Kidney (tissue), 13 donors: ENCODE measurements at regions not wholly inside any gene's neighbourhood (a gene's known extent, or its start where the extent isn't known, plus 50 kb on each side); places are given as distances from the start of the nearest gene placed in this dataset.

Experiments
- DNase-seq, 5 donors: peaks; one replicate each; pipeline ENCODE4 v3.0.0-alpha.2; 2013 to 2020
- FAIRE-seq: peaks from 2 replicates; lab custom pipeline; 2012; peaks lifted over from hg19 to GRCh38; lab: Jason Lieb, UNC
- H3K27ac ChIP-seq, 2 donors: one replicate each; pipeline ENCODE4 v1.7.0; 2013; ENCODE audit warnings: low read depth in 2 of 2, low read length in 2 of 2, inconsistent platforms in 1 of 2
- H3K27me3 ChIP-seq: one replicate; pipeline ENCODE4 v1.7.1; 2013; ENCODE audit warnings: low read length, inconsistent platforms; ENCODE audit not compliant: control insufficient read depth, insufficient read depth
- H3K36me3 ChIP-seq, 3 donors: one replicate each; pipeline versions ENCODE4 v1.7.0 to v1.7.1; 2013; ENCODE audit warnings: low read length in 3 of 3, control low read depth in 1 of 3, inconsistent platforms in 1 of 3; ENCODE audit not compliant: insufficient read depth in 3 of 3, control insufficient read depth in 2 of 3
- H3K4me1 ChIP-seq, 3 donors: one replicate each; pipeline versions ENCODE4 v1.7.0 to v1.7.1; 2013; ENCODE audit warnings: low read length in 3 of 3, inconsistent platforms in 1 of 3, low read depth in 1 of 3; ENCODE audit not compliant: control insufficient read depth in 2 of 3, insufficient read depth in 2 of 3
- H3K4me3 ChIP-seq, 3 donors: one replicate each; pipeline versions ENCODE4 v1.7.0 to v1.8.1; 2013; ENCODE audit warnings: low read length in 3 of 3, control low read depth in 1 of 3, inconsistent platforms in 1 of 3
- H3K9ac ChIP-seq, 3 donors: one replicate each; pipeline versions ENCODE4 v1.7.0 to v1.7.1; 2013; ENCODE audit warnings: low read length in 3 of 3, control low read depth in 1 of 3, inconsistent platforms in 1 of 3
- H3K9me3 ChIP-seq, 3 donors: one replicate each; pipeline versions ENCODE4 v1.7.0 to v1.7.1; 2013; ENCODE audit warnings: low read length in 3 of 3, control low read depth in 1 of 3, inconsistent platforms in 1 of 3; ENCODE audit not compliant: control insufficient read depth in 2 of 3, insufficient read depth in 1 of 3
- CTCF ChIP-seq: IDR thresholded peaks from 3 replicates; pipeline ENCODE4 v1.5.1; 2012; ENCODE audit warnings: mild to moderate bottlenecking, moderate library complexity, borderline replicate concordance; ENCODE audit not compliant: insufficient read depth; ENCODE audit errors: extremely low read depth
- intact Hi-C: fragments of 100-400 bp; cut with DNase I; formaldehyde crosslinking; loops from one replicate; pipeline ENCODE4 v1.11.1; 2022
- donor health status: control.
- donor health status: control.
- donor health status: control.
- donor health status: control.
- donor health status: control.
- donor health status: DM: yes; HTN: yes; CAD: no.
- donor health status: Normal renal cell carcinoma (clear cell type).

GRCh38 chr1:29836651-29837646 lies 600.6 kb downstream of the PTPRU start:
- FAIRE-seq (no peak), DNase-seq (peak in 2 of 5 donors; percentile 24 to 52)
- Histone ChIP-seq H3K9me3 (peaks cover 0 to 2% (median 0%) of the 10 kb centered on the region in 3 donors), H3K4me3 (no peak overlapping the region), H3K9ac (no peak overlapping the region), H3K27me3 (no peaks in the 10 kb centered on the region), H3K27ac (no peak overlapping the region), H3K36me3 (no peaks in the 10 kb centered on the region), H3K4me1 (no peaks in the 10 kb centered on the region)
- TF ChIP-seq CTCF = no peak
- intact Hi-C loops = no loop called here

- intact Hi-C loops = no loop called here
- Histone ChIP-seq H3K27me3 (no peaks in the 10 kb centered on the region), H3K9ac (no peak overlapping the region), H3K9me3 (no peaks in the 10 kb centered on the region), H3K36me3 (no peaks in the 10 kb centered on the region), H3K27ac (no peak overlapping the region), H3K4me3 (no peak overlapping the region), H3K4me1 (no peaks in the 10 kb centered on the region)
- TF ChIP-seq CTCF = no peak
- DNase-seq (no peak), FAIRE-seq (no peak)
Measured at GRCh38 chr1:29835874-29836273, 599.6 kb downstream of the PTPRU start.

GRCh38 chr1:29835406-29835805 lies 599.1 kb downstream of the PTPRU start:
- H3K9ac ChIP-seq = no peak overlapping the region
- no peaks in the 10 kb centered on the region for H3K36me3 ChIP-seq
- FAIRE-seq = no peak
- H3K9me3 ChIP-seq = no peaks in the 10 kb centered on the region
- no peaks in the 10 kb centered on the region for H3K4me1 ChIP-seq
- no peak for DNase-seq
- H3K4me3 ChIP-seq = no peak overlapping the region
- no peaks in the 10 kb centered on the region for H3K27me3 ChIP-seq
- no peak overlapping the region for H3K27ac ChIP-seq
- TF ChIP-seq CTCF = no peak
- intact Hi-C loops = no loop called here
